A549 (cell line): ENCODE measurements at regions not wholly inside any gene's neighbourhood (a gene's known extent, or its start where the extent isn't known, plus 50 kb on each side); places are given as distances from the start of the nearest gene placed in this dataset.

Experiments used
- ATAC-seq, 2 experiments: fragments of 200-7000 bp in 1 of 2; fragments of >200 bp in 1 of 2; cut with Nextera tagmentation in 1 of 2; cut with Tn5 transposase in 1 of 2; 3 replicates each; pipeline versions ENCODE4 v1.8.0 to v1.9.1; 2018 to 2020; ENCODE audit warnings: mild to moderate bottlenecking in 1 of 2, moderate library complexity in 1 of 2
- CTCF ChIA-PET: fragments of 300-600 bp; sonication (Branson Sonifier 250); formaldehyde crosslinking; extraction: SDS; loops from one replicate; lab custom pipeline; 2021; ENCODE audit warnings: antibody characterized with exemption, inconsistent platforms; lab: Yijun Ruan, JAX
- POLR2A ChIA-PET: fragments of 350-600 bp; formaldehyde crosslinking; extraction: SDS; loops from one replicate; lab custom pipeline; 2021; ENCODE audit warnings: antibody characterized with exemption, inconsistent platforms; lab: Yijun Ruan, JAX
- DNase-seq, 2 experiments: peaks; one replicate each; pipeline versions ENCODE4 v3.0.0 to v3.0.0-alpha.2; 2011 to 2016; ENCODE audit warnings: low read depth in 1 of 2, low spot score in 1 of 2
- FAIRE-seq: peaks from 2 replicates; lab custom pipeline; 2011; peaks lifted over from hg19 to GRCh38; lab: Jason Lieb, UNC
- H3K27ac ChIP-seq, 2 experiments: fragments of >200 bp; sonication (Bioruptor Twin); formaldehyde crosslinking; 3 replicates each; pipeline ENCODE4 v1.5.1; 2016 to 2017
- H3K4me1 ChIP-seq: fragments of >200 bp; sonication (Bioruptor Twin); formaldehyde crosslinking; 3 replicates; pipeline ENCODE4 v1.6.1; 2016
- H3K4me2 ChIP-seq: fragments of >200 bp; sonication (Bioruptor Twin); formaldehyde crosslinking; 3 replicates; pipeline ENCODE4 v1.6.1; 2016
- H3K4me3 ChIP-seq: fragments of >200 bp; sonication (Bioruptor Twin); formaldehyde crosslinking; 3 replicates; pipeline ENCODE4 v1.5.1; 2016
- H3K9me3 ChIP-seq: fragments of >200 bp; sonication (Bioruptor Twin); formaldehyde crosslinking; 3 replicates; pipeline ENCODE4 v1.6.1; 2016
- ATOH8 ChIP-seq: fragments of 250-450 bp; sonication (Bioruptor Pico); IDR thresholded peaks from 2 replicates; pipeline ENCODE4 v1.5.0; 2020; ENCODE audit warnings: low read depth, mild to moderate bottlenecking, moderate library complexity
- BCL3 ChIP-seq: fragments of >200 bp; sonication (Bioruptor Twin); formaldehyde crosslinking; IDR thresholded peaks from 3 replicates; pipeline ENCODE4 v1.6.1; 2016
- CBX8 ChIP-seq: fragments of 200-600 bp; sonication (generic); IDR thresholded peaks from 2 replicates; pipeline ENCODE4 v1.6.1; 2016
- CHD4 ChIP-seq: fragments of 200-600 bp; sonication (generic); IDR thresholded peaks from 2 replicates; pipeline ENCODE4 v1.6.1; 2016; ENCODE audit warnings: antibody characterized with exemption, mild to moderate bottlenecking, borderline replicate concordance
- CTCF ChIP-seq: fragments of >200 bp; sonication (Bioruptor Twin); formaldehyde crosslinking; IDR thresholded peaks from 3 replicates; pipeline ENCODE4 v1.5.1; 2016
- EHF ChIP-seq: fragments of 250-450 bp; sonication (Bioruptor Pico); IDR thresholded peaks from 2 replicates; pipeline ENCODE4 v1.5.0; 2020; ENCODE audit warnings: mild to moderate bottlenecking
- ELK1 ChIP-seq: fragments of 150-350 bp; IDR thresholded peaks from 2 replicates; pipeline ENCODE4 v1.6.1; 2014; ENCODE audit warnings: low read depth, mild to moderate bottlenecking, low read length
- EP300 ChIP-seq, 2 experiments: fragments of >200 bp; sonication (Bioruptor Twin); formaldehyde crosslinking; IDR thresholded peaks; 2 replicates in 1 of 2; 3 replicates in 1 of 2; pipeline ENCODE4 v1.6.1; 2016 to 2017
- ESRRA ChIP-seq: fragments of 150-350 bp; IDR thresholded peaks from 2 replicates; pipeline ENCODE4 v1.6.1; 2014; ENCODE audit warnings: mild to moderate bottlenecking, low read length, borderline replicate concordance
- FOSB ChIP-seq: fragments of 250-450 bp; sonication (Bioruptor Pico); IDR thresholded peaks from 2 replicates; pipeline ENCODE4 v1.5.0; 2020; ENCODE audit warnings: mild to moderate bottlenecking, moderate library complexity
- HEYL ChIP-seq: fragments of 250-450 bp; sonication (Bioruptor Pico); IDR thresholded peaks from 2 replicates; pipeline ENCODE4 v1.8.0; 2021; ENCODE audit warnings: mild to moderate bottlenecking, moderate library complexity
- JUN ChIP-seq, 2 experiments: fragments of >200 bp; sonication (Bioruptor Twin); formaldehyde crosslinking; IDR thresholded peaks; 2 replicates in 1 of 2; 3 replicates in 1 of 2; pipeline ENCODE4 v1.6.1; 2016 to 2017
- JUNB ChIP-seq: fragments of >200 bp; sonication (Bioruptor Twin); formaldehyde crosslinking; IDR thresholded peaks from 2 replicates; pipeline ENCODE4 v1.6.1; 2016
- KDM1A ChIP-seq: fragments of 200-600 bp; sonication (generic); IDR thresholded peaks from 2 replicates; pipeline ENCODE4 v1.6.1; 2016; ENCODE audit warnings: low read depth, mild to moderate bottlenecking
- KDM5A ChIP-seq: fragments of 200-600 bp; sonication (generic); IDR thresholded peaks from 2 replicates; pipeline ENCODE4 v1.6.1; 2016; ENCODE audit warnings: antibody characterized with exemption, mild to moderate bottlenecking
- MAFK ChIP-seq: fragments of 450-650 bp; IDR thresholded peaks from 2 replicates; pipeline ENCODE4 v1.6.1; 2014; ENCODE audit not compliant: partially characterized antibody
- POLR2A ChIP-seq: IDR thresholded peaks from 2 replicates; pipeline ENCODE4 v1.6.1; 2012; ENCODE audit warnings: mild to moderate bottlenecking, low read length
- RARB ChIP-seq: fragments of 250-450 bp; sonication (Bioruptor Pico); IDR thresholded peaks from 2 replicates; pipeline ENCODE4 v1.8.0; 2021; ENCODE audit warnings: mild to moderate bottlenecking, moderate library complexity
- REST ChIP-seq: fragments of 200-600 bp; sonication (generic); IDR thresholded peaks from 2 replicates; pipeline ENCODE4 v1.6.1; 2016; ENCODE audit warnings: antibody characterized with exemption, mild to moderate bottlenecking, moderate library complexity
- SMC3 ChIP-seq: fragments of >200 bp; sonication (Bioruptor Twin); formaldehyde crosslinking; IDR thresholded peaks from 3 replicates; pipeline ENCODE4 v1.6.1; 2018; ENCODE audit warnings: inconsistent platforms
- ZC3H11A ChIP-seq: fragments of 450-650 bp; IDR thresholded peaks from 2 replicates; pipeline ENCODE4 v1.6.1; 2014; ENCODE audit warnings: antibody characterized with exemption, mild to moderate bottlenecking
- ZFP36 ChIP-seq: fragments of 450-650 bp; IDR thresholded peaks from 2 replicates; pipeline ENCODE4 v1.6.1; 2014; ENCODE audit warnings: borderline replicate concordance; ENCODE audit not compliant: partially characterized antibody
- WGBS: methylation state at CpG from one replicate; pipeline ENCODE4 v1.1.6; 2017; ENCODE audit errors: missing lambda C conversion rate; 5-methylcytosine and 5-hydroxymethylcytosine counted together

- FAIRE-seq (no peak), ATAC-seq (no peak), DNase-seq (no peak)
- no peaks in the 10 kb centered on the region for H3K9me3 ChIP-seq
- H3K4me2 ChIP-seq: no peak overlapping the region
- no peak for TF ChIP-seq BCL3
- TF ChIP-seq EP300 (IDR thresholded peaks at IDR 0.05): no peak
- no peak for TF ChIP-seq REST
- no peak for TF ChIP-seq MAFK
- no peak for TF ChIP-seq JUNB
- no peak for TF ChIP-seq ESRRA
- TF ChIP-seq KDM1A: no peak
- no peak for TF ChIP-seq CBX8
- no peaks in the 10 kb centered on the region; the same call in 2 of the 3 replicates for H3K4me1 ChIP-seq
- 16% methylated on average over 7 of the region's 7 CpGs for whole genome bisulfite sequencing
- no peak overlapping the region for H3K4me3 ChIP-seq
- H3K27ac ChIP-seq: no peak overlapping the region
- ChIA-PET POLR2A (no interaction called here), CTCF (no interaction called here)
Measured at GRCh38 chr7:96838481-96838880, 128.8 kb upstream of the SEM1 start.

GRCh38 chr7:96855139-96855538, 145.5 kb upstream of the SEM1 start:
- Histone ChIP-seq H3K27ac (no peak overlapping the region), H3K4me2 (no peak overlapping the region), H3K9me3 (no peaks in the 10 kb centered on the region)
- FAIRE-seq (no peak), ATAC-seq (no peak)
- POLR2A ChIA-PET: no interaction called here
- CTCF ChIA-PET: no interaction called here
- TF ChIP-seq CBX8 (no peak), ATOH8 (CRISPR knock-in tag) (no peak), MAFK (no peak), HEYL (CRISPR knock-in tag) (no peak), CTCF (no peak), CHD4 (no peak), ZFP36 (no peak), RARB (CRISPR knock-in tag) (no peak), KDM5A (no peak), FOSB (CRISPR knock-in tag) (no peak), SMC3 (no peak), ZC3H11A (no peak)
- TF ChIP-seq, all 56 proteins: peak for 0
- Histone ChIP-seq H3K4me3 (no peak overlapping the region), H3K4me1 (no peaks in the 10 kb centered on the region)
- no peak for DNase-seq

GRCh38 chr7:96855691-96856090, 146.0 kb upstream of the SEM1 start:
- no peaks in the 10 kb centered on the region for H3K9me3 ChIP-seq
- no peaks in the 10 kb centered on the region for H3K4me1 ChIP-seq
- ChIA-PET CTCF (no interaction called here), POLR2A (no interaction called here)
- no peak overlapping the region for H3K4me3 ChIP-seq
- H3K27ac ChIP-seq: no peak overlapping the region
- ATAC-seq (no peak), DNase-seq (no peak), FAIRE-seq (no peak)
- 0% methylated on average over 1 of the region's 1 CpG for WGBS
- H3K4me2 ChIP-seq: no peak overlapping the region
- TF ChIP-seq CHD4: no peak
- no peak for TF ChIP-seq ELK1
- no peak for TF ChIP-seq REST
- no peak for TF ChIP-seq JUN (IDR thresholded peaks at IDR 0.05)
- no peak for TF ChIP-seq EHF
- no peak for TF ChIP-seq POLR2A
- no peak for TF ChIP-seq BCL3
